ENCODE measurements at regions not wholly inside any gene's neighbourhood (a gene's known extent, or its start where the extent isn't known, plus 50 kb on each side); places are given as distances from the start of the nearest gene placed in this dataset.

GRCh38 chr16:51807551-51807950 is 656.5 kb upstream of the SALL1 start:
- H3K79me2 ChIP-seq (ENCODE audit: insufficient read depth, low read length): no peaks in the 10 kb centered on the region
- ChIA-PET POLR2A (no interaction called here), RAD21 (ENCODE audit: low non-redundant PET in 1 of 2, low total read pairs in 2 of 2, uncharacterized antibody in 2 of 2, unreplicated experiment in 2 of 2) (no interaction called here), CTCF (no interaction called here)
- H4K20me1 ChIP-seq (ENCODE audit: insufficient read depth): no peaks in the 10 kb centered on the region
- no peak overlapping the region for H3K27ac ChIP-seq (ENCODE audit: low read depth, low read length)
- intact Hi-C loops (cut with micrococcal nuclease): no loop called here
- H3K9me3 ChIP-seq (ENCODE audit: control insufficient read depth in 1 of 2, insufficient read depth in 1 of 2, low read depth in 1 of 2, low read length in 2 of 2): peaks cover 0 to 12% of the 10 kb centered on the region in 2 experiments; a peak in 3 of 4 replicates
- no peak overlapping the region for H3K9ac ChIP-seq (ENCODE audit: low read length)
- no peak overlapping the region for H3K4me2 ChIP-seq (ENCODE audit: low read length)
- no TSS peak for BruUV-seq (replicated peaks)
- H3K4me1 ChIP-seq (ENCODE audit: control insufficient read depth in 1 of 2, insufficient read depth in 2 of 2, low read length in 2 of 2): no peaks in the 10 kb centered on the region
- no peak overlapping the region for H2AFZ ChIP-seq (ENCODE audit: low read depth, low read length, poor library complexity, severe bottlenecking)
- no peak for DNase-seq (ENCODE audit: low read depth, low spot score)
- H3K36me3 ChIP-seq (ENCODE audit: control insufficient read depth in 1 of 2, insufficient read depth in 2 of 2, low read length in 2 of 2): no peaks in the 10 kb centered on the region
- no peaks in the 10 kb centered on the region for H3K27me3 ChIP-seq (ENCODE audit: insufficient read depth, low read length)
- H3K9me2 ChIP-seq (ENCODE audit: insufficient read depth): no peaks in the 10 kb centered on the region
- TF ChIP-seq SRF (IDR thresholded peaks at IDR 0.05; ENCODE audit: low read depth) (no peak), POLR2AphosphoS5 (IDR thresholded peaks at IDR 0.05; ENCODE audit: low read depth, low read length) (no peak), EGR1 (IDR thresholded peaks at IDR 0.05; ENCODE audit: low read depth) (no peak), CTCF (IDR thresholded peaks at IDR 0.05 in 2 of 3, conservative IDR thresholded peaks at IDR 0.05 in 1 of 3; ENCODE audit: borderline replicate concordance in 1 of 3, insufficient read depth in 1 of 3, low read depth in 2 of 3, low read length in 2 of 3) (no peak), EZH2phosphoT487 (IDR thresholded peaks at IDR 0.05; ENCODE audit: borderline replicate concordance) (no peak), TCF7L2 (IDR thresholded peaks at IDR 0.05; ENCODE audit: borderline replicate concordance, extremely low read depth, insufficient read depth, insufficient read length) (no peak), ZBTB33 (IDR thresholded peaks at IDR 0.05; ENCODE audit: extremely low read depth, insufficient replicate concordance, low read length) (no peak), JUND (IDR thresholded peaks at IDR 0.05) (no peak), REST (IDR thresholded peaks at IDR 0.05; ENCODE audit: low read depth) (no peak), SIN3A (IDR thresholded peaks at IDR 0.05; ENCODE audit: low read depth) (no peak), RAD21 (IDR thresholded peaks at IDR 0.05; ENCODE audit: low read depth) (no peak), MAX (IDR thresholded peaks at IDR 0.05) (no peak), ELF1 (IDR thresholded peaks at IDR 0.05; ENCODE audit: borderline replicate concordance, low read depth) (no peak), ZFX (IDR thresholded peaks at IDR 0.05) (no peak), CBX3 (IDR thresholded peaks at IDR 0.05; ENCODE audit: low read depth) (no peak), ZNF274 (IDR thresholded peaks at IDR 0.05; ENCODE audit: low read depth, low read length) (no peak), EZH2 (IDR thresholded peaks at IDR 0.05) (no peak), CEBPB (IDR thresholded peaks at IDR 0.05; ENCODE audit: low read depth) (no peak), FOSL1 (IDR thresholded peaks at IDR 0.05; ENCODE audit: low read depth) (no peak)
- ATAC-seq: no peak
- no peak overlapping the region for H3K4me3 ChIP-seq (replicated peaks in 1 of 2; ENCODE audit: low read depth in 1 of 2, low read length in 2 of 2)
